Muscle of arm (tissue), 1 donor: ENCODE measurements at regions not wholly inside any gene's neighbourhood (a gene's known extent, or its start where the extent isn't known, plus 50 kb on each side); places are given as distances from the start of the nearest gene placed in this dataset.
"Not testable (repeated sequence)": the region's sequence is repeated elsewhere in the genome, so short reads cannot be mapped to it uniquely, and the experiment has no call there.

Source experiments
- DNase-seq: peaks from one replicate; pipeline ENCODE4 v3.0.0-alpha.2; 2013

DNA sequence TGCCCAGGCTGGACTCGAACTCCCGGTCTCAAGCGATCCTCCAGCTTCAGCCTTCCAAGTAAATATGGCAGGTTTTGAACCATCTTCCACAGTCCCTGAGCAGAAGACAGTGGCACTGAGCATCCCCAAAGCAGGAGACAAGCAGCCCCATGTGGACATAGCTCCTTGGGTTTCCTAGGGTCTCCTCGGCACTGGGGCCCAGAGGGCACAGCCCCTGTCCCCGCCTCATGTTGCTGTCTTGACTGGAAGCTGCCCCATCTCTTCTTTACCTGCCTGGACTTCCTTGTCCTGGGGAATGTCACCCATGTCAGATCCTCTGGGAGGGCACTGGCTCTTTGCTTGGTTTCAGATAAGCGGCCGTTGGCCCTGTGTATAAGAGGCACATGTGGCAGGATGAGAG is 263.7 kb upstream of the RAB4A start:
- no peak for DNase-seq

DNA sequence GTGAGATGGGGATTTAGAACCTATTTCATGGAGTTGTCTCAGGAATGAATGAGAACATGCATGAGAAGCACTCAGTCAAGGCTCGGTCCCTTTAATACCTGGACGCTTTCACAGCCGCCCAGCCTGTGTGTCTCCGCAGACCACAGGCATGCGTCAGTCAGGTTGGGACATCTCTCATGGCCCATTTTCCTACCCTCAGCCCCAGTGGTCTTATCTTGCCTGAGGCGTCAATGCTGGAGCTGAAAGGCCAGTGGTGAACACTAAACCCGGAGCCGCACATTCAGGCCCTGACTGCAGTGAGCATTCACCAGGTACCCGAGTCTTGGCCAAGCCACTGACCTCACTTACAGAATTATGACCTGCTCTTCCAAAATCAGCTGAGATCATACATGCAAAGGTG is 263.2 kb upstream of the RAB4A start:
- no peak for DNase-seq

DNA sequence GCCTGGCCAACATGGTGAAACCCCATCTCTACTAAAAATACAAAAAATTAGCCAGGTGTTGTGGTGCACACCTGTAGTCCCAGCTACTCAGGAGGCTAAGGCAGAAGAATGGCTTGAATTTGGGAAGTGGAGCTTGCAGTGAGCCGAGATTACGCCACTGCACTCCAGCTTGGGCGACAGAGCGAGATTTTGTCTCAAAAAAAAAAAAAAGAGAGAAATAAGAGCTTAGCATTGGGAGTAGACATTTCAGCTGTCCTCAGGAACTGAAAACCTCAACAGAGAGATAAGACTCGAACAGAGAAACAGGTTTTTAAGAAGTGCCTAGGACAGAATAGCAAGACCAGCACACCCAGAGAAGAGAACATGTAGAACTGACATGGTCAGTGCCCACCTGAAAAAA is 262.6 kb upstream of the RAB4A start:
- DNase-seq = not testable (repeated sequence)

DNA sequence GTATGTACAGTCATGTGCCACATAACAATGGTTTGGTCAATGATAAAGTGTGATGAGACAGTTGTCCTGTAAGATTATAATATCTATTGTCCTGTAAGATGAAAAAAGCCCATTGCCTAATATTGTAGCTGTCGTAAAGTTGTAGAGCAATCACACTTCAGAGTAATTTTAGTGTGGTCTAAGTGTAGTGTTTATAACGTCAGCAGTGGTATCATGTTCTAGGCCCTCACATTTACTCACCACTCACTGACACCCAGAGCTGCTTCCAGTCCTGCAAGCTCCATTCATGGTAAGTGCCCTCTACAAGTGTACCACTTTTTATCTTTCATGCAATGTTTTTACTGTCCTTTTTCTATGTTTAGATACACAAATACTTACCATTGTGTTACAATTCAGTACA is 259.9 kb upstream of the RAB4A start:
- no peak for DNase-seq

DNA sequence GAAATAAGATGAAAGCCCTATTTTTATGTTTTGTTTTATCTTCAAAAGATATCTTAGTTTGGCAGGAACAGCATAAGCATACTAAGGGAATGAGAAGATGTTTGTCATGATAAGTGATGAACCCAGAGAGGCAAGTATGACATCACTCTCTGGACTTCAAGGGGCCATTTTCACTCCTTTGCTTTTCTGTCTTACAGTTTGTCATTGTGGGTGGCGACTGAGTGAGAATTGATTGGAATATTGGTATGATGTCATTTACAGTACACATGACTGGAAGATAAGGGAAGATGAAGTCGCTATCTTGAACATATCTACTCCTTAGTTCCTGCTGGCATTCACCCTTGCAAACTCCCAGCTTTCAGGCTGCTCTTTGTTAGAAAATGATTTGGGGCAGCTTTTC is 258.1 kb upstream of the RAB4A start:
- no peak for DNase-seq

DNA sequence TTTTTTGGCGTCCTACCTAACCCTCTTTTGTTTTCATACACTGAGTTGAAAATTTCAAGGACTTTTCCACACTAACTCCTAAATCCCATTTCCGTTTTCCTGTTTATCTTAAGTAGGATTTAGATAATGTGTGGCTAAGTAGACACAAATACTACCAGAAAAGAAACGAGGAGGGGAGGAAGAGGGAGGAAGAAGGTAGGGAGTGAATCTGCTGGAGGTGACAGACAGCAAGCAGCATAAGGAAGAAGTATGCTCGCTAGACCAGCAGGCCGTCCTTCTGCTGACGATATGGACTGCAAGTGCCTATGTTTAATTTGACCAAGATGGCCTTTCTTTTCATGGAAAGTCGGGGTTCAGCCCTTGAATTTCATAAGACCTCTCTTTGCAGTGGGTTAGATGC is 256.9 kb upstream of the RAB4A start:
- no peak for DNase-seq

DNA sequence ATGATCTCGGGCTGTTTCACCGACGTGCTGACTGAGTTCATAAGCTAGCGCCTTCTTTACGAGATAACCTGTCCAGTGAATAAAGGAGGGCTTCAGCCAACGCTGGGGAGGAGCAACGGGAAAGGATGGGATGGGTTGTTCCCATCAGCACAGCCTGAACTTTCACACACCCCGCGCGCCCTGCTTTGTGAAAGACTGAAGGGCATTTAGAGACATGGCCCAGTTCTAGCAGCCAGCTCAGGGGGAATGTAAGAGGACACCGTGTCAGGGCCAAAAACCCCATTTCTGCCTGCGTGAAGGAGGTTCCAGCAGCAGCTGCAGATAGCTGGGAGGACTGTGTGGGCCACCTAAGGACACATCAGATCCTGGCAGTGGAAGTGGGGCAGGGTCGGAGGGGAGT is 255.1 kb upstream of the RAB4A start:
- DNase-seq = no peak

DNA sequence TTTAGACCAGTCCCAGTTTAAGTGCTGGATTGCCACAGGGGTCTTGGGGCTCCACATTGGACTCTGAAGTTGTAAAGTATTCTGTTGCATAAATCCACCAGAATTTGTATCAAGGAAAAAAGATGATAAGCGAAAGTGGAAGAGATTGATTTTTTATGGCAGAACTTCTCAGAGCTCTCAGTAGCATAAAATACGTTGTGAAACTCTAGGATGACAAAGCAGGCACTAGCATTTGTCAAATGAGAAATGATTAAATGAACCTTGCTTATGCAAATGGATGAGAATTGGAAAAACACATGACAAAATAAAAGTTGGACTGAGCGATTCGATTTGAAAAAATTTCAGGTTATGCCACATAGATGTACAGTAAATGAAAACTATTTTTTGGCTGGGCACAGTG is 253.8 kb upstream of the RAB4A start:
- DNase-seq = no peak

DNA sequence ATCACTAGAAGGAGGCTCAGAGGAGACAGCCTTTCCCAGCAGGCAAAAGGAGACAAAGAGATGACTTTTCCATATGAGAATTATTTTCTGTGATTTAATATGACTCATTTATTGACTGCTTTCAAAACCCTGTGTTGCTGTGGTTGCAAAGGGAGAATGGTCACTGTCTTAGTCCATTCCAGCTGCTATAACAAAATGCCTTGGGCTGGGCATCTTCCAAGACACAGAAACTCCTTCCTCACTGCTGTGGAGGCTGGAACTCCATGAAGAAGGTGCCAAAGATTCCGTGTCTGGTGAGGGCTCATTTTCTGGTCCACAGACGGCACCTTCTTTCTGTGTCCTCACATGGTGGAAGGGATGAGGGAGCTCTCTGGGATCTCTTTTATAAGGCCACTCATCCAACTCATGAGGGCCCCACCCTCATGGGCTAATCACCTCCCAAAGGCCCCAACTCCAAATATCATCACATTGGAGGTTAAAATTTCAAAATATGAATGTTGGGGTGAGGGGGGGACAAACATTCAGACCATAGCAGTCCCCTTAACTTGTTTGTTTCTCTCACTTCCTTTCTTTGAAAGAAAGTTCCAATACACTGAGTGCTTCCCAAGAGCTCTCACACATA is 252.1 kb upstream of the RAB4A start:
- DNase-seq = no peak

DNA sequence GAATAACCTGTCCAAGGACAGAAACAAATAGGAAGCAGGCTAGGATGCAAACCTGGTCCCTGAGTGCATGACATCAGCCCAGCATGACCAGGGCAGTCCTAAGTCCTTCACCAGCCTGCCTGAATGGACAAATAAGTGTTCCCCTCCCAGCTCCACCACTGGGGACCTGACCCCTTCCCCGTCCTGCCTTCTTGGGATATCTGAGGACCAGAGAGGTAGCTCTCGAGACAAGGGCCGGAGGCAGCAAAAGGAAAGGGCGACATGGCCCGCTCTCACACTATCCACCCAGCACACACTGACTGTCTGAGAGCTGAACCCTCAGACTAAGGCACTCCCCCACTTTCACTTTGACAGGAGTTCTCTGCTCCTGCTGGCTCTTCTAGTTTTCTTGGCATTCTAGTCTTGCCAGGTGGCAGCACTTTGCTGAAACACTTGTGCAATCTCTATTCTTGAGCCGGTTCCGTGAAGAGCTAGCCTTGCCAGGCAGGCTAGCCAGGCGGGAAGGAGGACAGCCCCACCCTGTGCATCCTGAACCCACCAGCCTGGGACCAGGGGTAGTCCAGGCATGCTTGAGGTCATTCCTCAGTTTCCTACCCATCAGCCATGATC is 251.1 kb upstream of the RAB4A start:
- no peak for DNase-seq

DNA sequence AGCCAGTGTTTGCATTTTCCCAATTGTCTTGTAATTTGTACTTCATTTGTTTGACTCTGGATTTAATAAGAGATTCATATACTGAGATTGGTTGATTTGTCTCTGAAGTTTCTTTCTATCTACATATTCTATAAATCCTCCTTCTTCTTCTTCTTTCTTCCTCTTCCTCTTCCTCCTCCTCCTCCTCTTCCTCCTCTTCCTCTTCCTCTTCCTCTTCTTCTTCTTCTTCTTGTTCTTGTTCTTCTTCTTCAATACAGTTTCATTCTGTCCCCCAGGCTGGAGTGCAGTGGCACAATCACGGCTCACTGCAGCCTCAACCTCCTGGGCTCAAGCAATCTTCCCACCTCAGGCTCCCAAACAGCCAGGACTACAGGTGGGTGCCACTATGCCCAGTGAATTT is 249.9 kb upstream of the RAB4A start:
- not testable (repeated sequence) for DNase-seq

DNA sequence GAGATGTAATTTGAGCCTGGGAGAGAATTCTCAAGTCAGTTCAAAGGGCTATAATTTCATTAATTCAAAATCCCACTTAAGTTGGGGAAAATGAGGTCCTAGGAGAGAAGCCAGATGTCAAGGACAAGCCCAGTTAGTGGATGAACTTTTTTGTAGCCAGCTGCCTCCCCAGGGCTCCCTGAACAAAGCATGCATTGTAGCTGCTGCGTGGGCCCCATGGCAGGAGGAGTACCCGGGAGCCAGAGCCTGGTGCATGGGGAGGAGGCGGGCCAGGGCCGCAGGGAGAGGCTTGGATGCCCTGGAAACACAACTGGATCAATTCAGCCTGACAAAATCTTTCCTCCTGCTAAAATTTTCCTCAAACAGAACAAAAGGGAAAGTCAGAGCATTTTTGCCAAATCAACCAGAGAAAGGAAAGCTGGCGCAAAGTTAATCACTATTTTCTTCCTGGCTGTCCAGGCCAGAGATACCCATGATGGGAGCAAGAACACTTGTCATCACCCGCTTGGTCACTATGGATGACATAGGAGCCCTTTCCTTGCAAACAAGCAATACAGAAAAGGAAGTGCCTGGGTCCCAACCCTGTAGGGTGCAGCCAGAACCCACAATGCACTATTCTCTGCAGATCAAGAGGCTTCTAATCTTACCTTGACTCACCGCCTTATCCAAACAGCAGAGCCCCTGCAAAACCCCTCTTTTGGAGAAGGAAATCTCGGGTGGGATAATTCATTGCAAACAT is 248.1 kb upstream of the RAB4A start:
- DNase-seq = no peak

DNA sequence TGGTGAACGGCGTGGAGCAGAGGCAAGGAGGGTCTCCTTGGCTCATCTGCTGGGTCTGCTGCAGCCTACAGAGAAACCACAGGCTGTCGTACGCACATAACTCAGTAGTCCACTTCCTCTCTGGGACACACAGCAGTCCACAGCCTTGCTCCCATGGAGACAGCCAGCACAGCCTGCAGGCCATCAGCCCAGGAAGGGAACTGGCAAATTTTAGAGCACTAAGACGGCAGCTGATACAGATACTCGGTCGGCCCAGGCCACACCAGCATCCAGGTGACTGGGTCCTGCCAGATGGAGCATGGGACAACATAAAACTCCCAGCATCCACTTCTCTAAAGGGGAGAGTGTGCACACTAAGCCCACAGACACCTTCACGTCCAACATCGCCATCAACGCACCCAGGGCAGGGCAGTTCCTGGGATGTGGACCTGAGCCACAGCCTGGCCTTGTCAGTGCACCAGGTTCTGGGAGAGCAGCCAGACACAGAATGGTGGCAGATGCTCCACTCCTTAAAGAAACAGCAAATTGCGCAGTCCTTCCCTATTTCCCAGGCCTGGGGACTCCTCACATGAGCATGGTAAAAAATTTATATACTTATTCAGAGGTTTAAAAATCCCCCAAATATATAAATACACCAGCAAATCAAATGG is 247.1 kb upstream of the RAB4A start:
- DNase-seq = no peak

DNA sequence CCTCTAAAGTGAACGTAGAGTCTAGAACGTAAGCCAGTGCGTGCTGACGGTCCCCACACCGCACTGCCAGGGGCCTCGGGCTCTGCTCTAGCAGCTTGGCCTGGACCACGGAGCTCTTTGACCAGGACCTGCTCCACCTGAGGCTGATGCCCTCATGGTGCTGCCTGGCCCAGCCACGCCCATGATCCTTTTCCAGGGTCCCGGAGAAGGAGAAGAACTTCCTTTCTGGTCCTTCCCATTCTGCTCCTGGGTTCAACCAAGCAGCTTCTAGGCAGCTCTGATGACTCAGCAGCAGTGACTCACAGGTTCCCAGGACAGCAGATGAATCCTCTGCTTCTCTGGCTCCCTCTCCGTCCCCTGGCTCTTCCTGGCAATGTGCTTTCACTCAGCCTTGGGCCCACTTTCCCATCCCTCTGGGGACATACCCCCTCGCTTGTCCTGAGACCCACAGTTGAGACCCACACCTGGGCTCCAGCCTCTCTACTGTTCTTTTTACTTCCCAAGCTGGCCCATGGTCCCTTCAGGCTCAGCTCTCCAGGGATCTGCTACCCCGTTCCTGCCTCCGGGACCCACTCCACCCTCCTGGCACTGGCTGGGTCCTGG is 246.3 kb upstream of the RAB4A start:
- DNase-seq = no peak

DNA sequence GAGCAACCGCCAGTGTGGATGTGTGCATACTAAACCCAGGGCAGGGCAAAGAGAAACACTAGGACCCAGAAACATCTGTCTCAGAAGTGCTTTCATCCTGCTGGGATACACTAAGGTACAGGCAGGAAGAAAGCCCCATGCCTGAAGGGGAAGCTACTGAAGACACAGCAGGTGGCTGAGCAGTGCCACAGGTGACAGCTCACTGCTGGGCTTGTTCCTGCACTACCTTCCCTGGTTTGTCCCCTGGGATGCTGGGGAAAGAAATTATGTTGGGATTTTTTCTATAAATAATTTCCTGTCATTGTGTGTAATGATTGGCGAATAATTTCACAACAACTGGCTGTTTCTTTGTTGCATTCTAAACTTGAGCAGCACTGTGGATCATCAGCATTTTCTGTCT is 245.3 kb upstream of the RAB4A start:
- DNase-seq = no peak

DNA sequence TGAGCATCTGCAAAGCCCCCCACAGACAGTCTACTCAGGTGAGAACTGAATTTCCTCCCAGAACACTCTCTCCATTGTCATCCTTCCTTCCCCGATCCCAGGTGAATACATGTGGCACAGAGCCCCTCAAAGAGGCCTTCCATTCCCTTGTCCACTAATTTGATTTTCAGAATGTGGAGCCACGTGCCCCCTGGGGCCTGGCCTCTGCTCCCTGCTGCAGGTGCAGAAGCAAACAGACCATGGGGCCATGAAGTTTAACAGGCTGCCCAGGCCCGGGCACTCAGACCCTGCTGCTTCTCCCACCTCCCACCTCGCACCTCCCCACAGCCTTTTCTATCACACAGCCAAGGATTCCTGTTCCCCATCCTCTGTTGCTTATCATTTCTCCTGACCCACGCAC is 243.8 kb upstream of the RAB4A start:
- no peak for DNase-seq

DNA sequence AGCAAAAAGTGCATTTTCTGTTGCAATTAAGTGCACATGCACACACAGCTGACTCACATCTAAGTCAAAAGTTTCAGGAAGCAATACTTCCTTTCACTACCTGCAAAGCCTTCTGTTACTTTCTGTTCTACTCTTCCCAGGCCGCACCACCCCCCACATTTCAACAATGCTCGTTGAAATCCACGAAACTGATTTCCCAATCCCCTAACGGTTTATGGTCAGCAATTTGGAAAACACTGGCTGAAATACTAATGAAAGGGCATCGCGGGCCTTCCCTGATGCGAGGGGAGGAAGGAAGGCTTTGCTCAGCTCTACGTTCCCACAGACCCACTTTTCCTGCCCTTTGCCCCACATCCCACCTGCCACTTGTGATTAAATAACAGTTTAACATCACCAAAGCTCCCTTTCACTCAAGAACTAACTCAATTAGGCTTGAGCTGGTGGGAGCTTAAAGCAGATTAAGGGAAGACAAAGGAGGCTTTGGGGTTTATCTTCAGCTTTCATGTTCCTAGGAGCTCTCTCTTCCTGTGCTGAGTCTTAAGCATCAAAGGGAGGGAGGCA is 243.2 kb upstream of the RAB4A start:
- no peak for DNase-seq

DNA sequence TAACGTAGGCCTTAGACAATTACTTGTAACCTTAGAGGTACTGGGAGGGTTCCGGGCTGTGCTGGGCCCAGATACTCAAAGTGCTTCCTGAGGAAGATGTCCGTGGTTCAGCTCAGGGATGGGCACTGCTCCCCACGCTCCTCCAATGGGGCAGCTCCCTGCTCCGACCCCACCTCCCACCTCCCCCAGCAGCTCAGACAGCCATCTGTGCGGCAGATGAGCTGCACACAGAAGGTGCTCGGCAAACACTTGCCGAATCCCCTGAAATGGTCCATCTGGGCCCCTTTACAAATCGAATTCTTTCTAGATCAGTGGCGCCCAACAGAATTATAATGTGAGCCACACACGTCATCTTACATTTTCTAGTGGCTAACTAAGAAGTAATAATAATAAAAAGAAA is 242.4 kb upstream of the RAB4A start:
- DNase-seq = no peak

DNA sequence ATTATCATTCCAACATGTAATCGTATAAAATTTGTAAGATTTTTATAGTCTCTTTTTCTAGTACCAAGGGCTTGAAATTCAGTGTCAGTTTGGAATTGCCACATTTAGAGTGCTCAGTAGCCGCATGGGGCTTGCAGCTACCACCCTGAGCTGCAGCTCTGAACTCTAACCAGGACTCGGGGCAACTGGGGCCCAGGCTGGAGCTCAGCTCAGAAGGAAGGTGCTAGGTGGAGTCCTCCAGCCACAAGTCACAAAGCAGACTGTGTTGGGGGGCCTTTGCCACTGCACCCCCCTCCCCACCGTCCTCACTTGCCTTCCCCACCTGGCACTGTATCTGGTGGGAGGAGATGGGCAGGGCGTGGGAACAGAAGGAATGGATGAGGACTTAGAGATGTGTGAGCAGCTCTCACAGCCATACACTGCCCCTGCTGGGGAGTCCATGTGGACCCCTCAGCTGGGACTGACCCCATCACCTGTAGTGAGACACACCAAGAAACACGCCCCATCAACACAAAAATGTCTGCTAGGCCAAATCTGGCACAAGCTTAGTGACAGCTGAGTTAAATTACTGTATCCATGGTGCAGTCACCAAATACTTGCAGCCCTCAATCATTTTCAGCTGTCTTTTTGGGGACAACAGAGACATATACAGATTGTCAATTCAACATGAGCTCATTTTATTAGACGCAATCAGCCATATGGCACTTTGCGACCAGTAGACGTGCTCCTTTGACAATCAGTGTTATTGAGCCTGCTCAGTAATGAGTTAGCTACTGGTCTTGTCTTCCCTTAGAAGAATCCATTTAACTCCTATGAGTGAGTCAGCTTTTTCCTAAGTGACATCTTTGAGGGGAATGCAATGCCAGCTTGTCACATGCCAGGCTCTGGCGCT is 241.7 kb upstream of the RAB4A start:
- DNase-seq = no peak

DNA sequence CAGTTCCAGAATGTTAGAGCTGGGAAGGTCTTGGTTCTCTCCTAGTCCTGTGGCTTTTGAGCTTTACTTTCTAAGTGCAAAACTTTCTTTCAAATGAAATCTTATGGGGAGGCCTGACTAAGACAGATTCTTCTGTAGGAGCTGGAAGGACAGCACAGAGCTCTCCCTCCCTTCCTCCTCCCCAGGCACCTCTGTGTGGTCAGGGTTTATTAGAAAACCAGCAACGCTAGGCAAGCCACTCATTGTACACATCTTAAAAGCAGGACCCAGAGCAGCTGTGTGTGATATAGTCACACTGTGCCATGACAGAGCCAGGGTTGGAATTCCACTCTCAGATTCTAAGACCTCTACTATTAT is 241.1 kb upstream of the RAB4A start:
- DNase-seq = no peak

DNA sequence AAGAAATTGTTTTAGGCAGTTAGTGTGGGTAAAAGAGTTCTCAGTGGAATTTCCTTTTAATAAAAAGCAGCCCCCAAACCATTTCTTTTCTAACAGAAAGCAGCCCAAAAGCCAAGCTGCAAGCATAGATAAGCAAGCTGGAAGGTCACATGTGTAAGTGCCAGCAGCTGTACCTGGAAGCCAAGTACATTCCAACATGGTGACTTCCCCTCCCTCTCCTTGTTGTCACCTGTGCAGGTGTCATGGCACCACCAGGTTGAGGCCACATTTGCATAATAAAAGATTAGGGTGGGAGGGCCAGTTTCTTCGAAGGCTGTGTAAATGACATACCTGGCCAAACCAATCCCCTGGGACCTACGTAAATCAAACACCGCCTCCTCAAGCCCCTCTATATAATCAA is 240.3 kb upstream of the RAB4A start:
- no peak for DNase-seq
